Myocyte (in vitro differentiated cells): ENCODE measurements at regions not wholly inside any gene's neighbourhood (a gene's known extent, or its start where the extent isn't known, plus 50 kb on each side); places are given as distances from the start of the nearest gene placed in this dataset.
"Not testable (repeated sequence)": the region's sequence is repeated elsewhere in the genome, so short reads cannot be mapped to it uniquely, and the experiment has no call there.

Experiments
- DNase-seq: peaks from one replicate; pipeline ENCODE4 v3.0.0-alpha.2; 2012; ENCODE audit warnings: low read depth

DNA sequence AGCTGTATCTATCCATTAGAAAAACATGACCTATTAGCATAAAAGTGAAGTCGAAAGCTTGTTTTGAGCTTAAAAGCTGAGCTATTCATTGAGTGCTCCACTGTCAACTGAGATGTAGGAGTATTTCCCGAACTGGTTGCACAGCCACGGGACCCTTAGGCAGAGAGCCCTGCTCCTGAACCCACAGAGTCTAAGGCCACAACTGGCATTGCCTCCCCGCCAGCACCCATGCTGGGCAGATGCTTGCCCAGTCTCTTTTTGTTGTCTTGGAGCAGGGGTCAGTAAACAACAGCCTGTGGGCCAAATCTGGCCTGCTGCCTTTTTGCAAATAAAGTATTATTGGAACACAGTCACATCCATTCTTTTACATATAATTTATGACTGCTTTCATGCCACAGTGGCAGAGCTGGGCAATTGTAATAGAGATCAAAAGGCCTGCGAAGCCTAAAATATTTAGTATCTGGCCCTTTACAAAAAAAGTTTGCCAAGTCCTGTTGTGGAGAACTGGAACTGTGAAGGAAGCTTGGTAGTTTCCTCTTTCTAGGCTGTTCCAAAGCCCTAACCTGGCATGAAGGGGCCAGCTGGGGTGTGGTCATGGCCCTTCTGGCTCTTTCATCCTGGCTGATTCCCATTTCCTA lies 58.4 kb upstream of the WAPL start:
- no peak for DNase-seq

- no peak for DNase-seq
Measured at GRCh38 chr10:86580521-86580891, 58.9 kb upstream of the WAPL start.

GRCh38 chr10:86583983-86584382 lies 62.4 kb upstream of the WAPL start:
- no peak for DNase-seq

DNA sequence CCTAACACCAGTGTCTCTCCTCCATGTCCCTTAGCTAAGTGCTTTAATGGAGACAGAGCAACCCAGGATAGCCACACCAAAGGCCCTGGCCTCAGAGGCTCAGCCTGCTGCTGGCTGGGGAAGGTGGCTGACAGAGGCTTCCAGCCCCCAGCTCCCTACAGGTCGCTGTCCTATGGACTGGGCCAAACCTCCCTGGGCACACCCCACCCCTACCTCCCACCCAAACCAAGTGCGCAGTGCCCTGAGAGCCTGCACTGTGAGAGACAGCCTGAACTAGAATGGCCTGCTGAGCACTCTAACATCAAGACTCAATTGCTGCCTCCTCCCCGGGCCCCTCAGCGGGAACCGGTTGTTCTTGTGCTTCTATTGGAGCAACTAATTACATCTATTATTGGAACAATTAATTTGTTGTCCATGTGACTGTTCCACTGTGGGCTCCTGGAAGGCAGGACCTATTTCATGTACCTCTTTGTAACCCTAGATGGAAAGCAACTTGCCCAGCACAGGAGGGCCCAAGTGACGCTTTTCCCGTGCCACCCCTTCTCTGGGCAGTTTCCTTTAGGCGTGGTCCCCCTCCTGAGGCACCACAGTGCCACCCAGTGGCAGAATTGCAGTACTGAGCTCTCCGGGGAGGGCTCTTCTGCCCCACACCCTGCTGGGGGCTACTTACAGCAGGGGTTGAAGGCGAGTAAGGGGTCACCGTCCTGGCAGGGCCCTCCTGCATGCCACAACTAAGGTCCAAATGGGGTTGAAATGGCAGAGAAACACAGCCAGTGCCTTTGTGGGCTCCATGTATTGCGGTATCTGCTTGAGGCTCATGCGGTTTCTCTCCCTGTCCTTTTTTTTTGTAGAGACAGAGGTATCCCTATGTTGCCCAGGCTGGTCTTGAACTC lies 63.7 kb upstream of the WAPL start:
- DNase-seq, result peak; percentile 78

GRCh38 chr10:86586516-86586915 lies 64.9 kb upstream of the WAPL start:
- DNase-seq, result no peak

- not testable (repeated sequence) for DNase-seq
Measured at GRCh38 chr10:86588781-86589180, 65.6 kb upstream of the OPN4 start.

DNA sequence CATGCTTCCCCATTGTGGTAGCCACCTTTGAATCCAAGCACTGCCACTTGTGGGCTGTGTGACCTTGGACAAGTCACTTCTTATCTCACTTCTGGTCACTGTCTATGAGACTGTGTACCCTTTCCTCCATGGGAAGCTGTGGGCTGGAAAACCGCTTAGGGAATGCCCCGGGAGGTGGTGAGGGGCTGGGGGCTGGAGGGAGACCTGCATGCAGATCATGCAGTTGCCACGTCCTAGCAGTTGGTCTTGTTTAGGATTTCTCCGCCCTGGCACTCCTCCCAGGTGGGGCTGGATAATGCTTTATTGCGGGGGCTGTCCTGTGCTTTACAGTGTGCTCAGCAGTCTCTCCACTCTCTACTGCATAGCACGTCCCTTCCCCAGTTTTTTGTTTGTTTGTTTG lies 62.9 kb upstream of the OPN4 start:
- DNase-seq, result no peak

DNA sequence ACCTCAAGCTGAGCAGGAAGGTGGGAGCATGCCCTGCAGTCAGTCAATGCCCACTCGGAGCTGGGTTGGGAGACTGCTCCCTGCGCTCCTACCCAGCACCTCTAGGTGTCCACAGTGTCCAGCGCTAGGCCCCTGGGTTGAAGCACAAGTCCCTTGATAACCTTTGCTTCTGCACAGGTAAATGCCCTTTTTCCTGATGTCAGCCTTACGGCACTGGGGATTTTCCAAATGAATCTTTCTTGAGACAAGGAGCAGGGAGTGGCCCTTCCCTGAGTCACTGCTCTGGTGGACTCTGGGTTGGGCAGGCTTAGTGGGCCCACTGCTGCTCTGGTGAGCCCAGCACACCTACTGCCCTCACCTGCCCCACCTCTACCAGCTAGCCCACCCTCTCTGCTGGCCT lies 61.9 kb upstream of the OPN4 start:
- DNase-seq, result no peak

- peak; percentile 28 for DNase-seq
Measured at GRCh38 chr10:86594535-86594934, 59.8 kb upstream of the OPN4 start.

DNA sequence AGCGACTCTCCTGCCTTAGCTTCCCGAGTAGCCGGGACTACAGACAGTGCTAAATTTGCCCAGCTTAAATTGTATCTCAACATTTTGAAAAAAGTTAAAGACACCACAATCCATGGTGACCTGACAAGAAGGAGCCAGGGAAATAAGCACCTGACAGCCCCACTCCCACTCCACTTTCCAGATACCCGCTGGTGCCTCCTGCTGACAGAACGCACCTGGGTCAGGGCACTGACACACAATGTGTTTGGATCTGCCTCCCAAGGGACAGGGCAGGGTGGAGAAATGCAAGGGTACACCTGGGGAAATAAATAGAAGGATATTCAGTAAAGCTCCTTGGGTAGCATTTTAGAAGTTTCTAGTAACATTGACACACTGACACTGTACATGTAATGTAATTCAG lies 58.9 kb upstream of the OPN4 start:
- no peak for DNase-seq

DNA sequence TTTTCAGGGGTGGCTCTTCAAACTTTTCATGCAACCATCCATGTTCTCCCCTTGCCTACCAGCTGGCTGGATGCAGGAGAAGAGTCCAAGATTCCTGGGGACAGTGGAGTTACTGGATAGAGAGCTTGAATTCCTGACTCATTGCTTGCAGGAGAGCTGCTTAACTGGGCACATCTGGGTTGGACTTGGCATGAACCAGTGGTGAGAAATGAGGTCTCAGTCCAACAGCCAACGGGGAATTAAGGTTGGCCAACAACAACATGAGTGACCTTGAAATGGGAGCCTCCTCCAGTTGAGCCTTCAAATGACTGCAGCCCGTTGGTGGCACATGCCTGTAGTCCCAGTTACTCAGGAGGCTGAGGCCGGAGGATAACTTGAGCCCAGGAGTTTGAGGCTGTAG lies 58.1 kb upstream of the OPN4 start:
- DNase-seq, result peak; percentile 31

GRCh38 chr10:86597306-86597705 lies 57.0 kb upstream of the OPN4 start:
- DNase-seq, result no peak

GRCh38 chr10:86598151-86598550 lies 56.2 kb upstream of the OPN4 start:
- peak; percentile 79 for DNase-seq

DNA sequence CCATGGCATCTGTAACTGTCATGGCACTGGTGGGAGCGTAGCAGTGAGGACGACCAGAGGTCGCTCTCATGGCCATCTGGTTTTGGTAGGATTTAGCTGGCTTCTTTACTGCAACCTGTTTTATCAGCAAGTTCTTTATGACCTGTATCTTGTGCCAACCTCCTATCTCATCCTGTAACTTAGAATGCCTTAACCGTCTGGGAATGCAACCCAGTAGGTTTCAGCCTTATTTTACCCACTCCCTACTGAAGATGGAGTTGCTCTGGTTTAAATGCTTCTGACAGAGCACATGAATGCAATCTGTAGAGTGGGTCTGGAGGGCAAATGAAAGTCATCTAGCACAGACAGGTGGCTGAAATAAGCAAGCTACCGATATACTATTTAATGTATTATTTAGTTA lies 55.3 kb upstream of the OPN4 start:
- DNase-seq, result no peak

- DNase-seq, result no peak
Measured at GRCh38 chr10:86599729-86600128, 54.6 kb upstream of the OPN4 start.

- DNase-seq, result peak; percentile 20
Measured at GRCh38 chr10:86600296-86600695, 54.1 kb upstream of the OPN4 start.

DNA sequence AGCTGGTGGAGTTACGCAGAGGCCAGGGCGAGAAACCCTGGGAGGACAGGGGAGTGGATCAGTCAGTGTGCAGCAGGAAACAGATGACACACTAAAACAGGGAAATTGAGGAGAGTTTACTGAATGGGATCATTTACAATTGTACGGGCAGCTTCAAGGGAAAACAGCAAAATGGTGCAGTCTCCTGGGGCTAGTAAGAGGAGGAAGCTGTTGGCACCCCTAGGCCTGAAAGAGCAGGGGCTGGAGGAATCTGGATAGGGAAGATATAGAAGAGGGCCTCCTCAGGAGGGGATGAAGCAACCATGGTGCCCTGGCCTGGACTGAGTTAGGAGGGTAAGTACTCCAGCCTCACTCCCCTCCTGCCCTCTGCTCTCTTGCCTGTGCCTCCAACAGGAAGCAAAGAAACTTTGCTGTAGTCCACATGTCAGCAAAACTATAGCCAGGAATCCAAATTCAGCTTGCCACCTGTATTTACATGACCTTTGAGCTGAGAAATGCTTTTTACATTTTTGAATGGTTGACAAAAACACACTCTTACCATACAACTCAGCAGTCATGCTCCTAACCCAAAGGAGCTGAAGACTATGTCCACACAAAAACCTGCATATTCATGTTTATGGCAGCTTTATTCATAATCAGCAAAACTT lies 52.3 kb upstream of the OPN4 start:
- no peak for DNase-seq

GRCh38 chr10:86603256-86603655 lies 51.1 kb upstream of the OPN4 start:
- peak; percentile 67 for DNase-seq
